HG03039 (cell line): ENCODE measurements at regions not wholly inside any gene's neighbourhood (a gene's known extent, or its start where the extent isn't known, plus 50 kb on each side); places are given as distances from the start of the nearest gene placed in this dataset.

Experiments used
- ATAC-seq: cut with Tn5 transposase; IDR thresholded peaks from one replicate; pipeline ENCODE4 v1.9.1; 2021; ENCODE audit warnings: mild to moderate bottlenecking, moderate library complexity; ENCODE audit not compliant: unreplicated experiment

- ATAC-seq: no peak
Measured at GRCh38 chr12:105915997-105916759, 222.6 kb downstream of the NUAK1 start.

- ATAC-seq: no peak
Measured at GRCh38 chr12:105916760-105917039, 222.1 kb downstream of the NUAK1 start.

GRCh38 chr12:105920161-105920684 is 218.5 kb downstream of the NUAK1 start:
- no peak for ATAC-seq

- no peak for ATAC-seq
Measured at GRCh38 chr12:105921055-105921454, 217.7 kb downstream of the NUAK1 start.

GRCh38 chr12:105921872-105922669 is 216.7 kb downstream of the NUAK1 start:
- no peak for ATAC-seq

GRCh38 chr12:105922670-105923102 is 216.1 kb downstream of the NUAK1 start:
- no peak for ATAC-seq

GRCh38 chr12:105924526-105925208 is 214.1 kb downstream of the NUAK1 start:
- no peak for ATAC-seq

- no peak for ATAC-seq
Measured at GRCh38 chr12:105927564-105927963, 211.2 kb downstream of the NUAK1 start.

- ATAC-seq: no peak
Measured at GRCh38 chr12:105928436-105928835, 210.3 kb downstream of the NUAK1 start.

- no peak for ATAC-seq
Measured at GRCh38 chr12:105929192-105929591, 209.6 kb downstream of the NUAK1 start.

GRCh38 chr12:105930557-105931503 is 207.9 kb downstream of the NUAK1 start:
- no peak for ATAC-seq

GRCh38 chr12:105931762-105932570 is 206.8 kb downstream of the NUAK1 start:
- ATAC-seq: no peak

- no peak for ATAC-seq
Measured at GRCh38 chr12:105933671-105934665, 204.8 kb downstream of the NUAK1 start.

GRCh38 chr12:105935106-105935505 is 203.6 kb downstream of the NUAK1 start:
- ATAC-seq: no peak

- no peak for ATAC-seq
Measured at GRCh38 chr12:105935981-105936380, 202.8 kb downstream of the NUAK1 start.

GRCh38 chr12:105936496-105936895 is 202.3 kb downstream of the NUAK1 start:
- no peak for ATAC-seq

- ATAC-seq: no peak
Measured at GRCh38 chr12:105937009-105937408, 201.7 kb downstream of the NUAK1 start.

GRCh38 chr12:105939181-105939721 is 199.5 kb downstream of the NUAK1 start:
- no peak for ATAC-seq
